GM23338 (cell line): ENCODE measurements at regions not wholly inside any gene's neighbourhood (a gene's known extent, or its start where the extent isn't known, plus 50 kb on each side); places are given as distances from the start of the nearest gene placed in this dataset.

ENCODE experiments used
- ATAC-seq: fragments of 200-7000 bp; cut with Tn5 transposase; 3 replicates; pipeline ENCODE4 v1.9.1; 2020
- DNase-seq: peaks from one replicate; pipeline ENCODE4 v3.0.0-alpha.2; 2015; ENCODE audit warnings: low spot score
- H2AFZ ChIP-seq: fragments of 200-600 bp; sonication (generic); 2 replicates; pipeline ENCODE4 v1.8.0; 2016; ENCODE audit warnings: antibody characterized with exemption, mild to moderate bottlenecking, moderate library complexity
- H3F3A ChIP-seq: fragments of 200-600 bp; sonication (generic); replicated peaks from 2 replicates; pipeline ENCODE4 v1.8.0; 2017; ENCODE audit warnings: antibody characterized with exemption, mixed run types, low read depth
- H3K27ac ChIP-seq: fragments of 200-600 bp; sonication (generic); 2 replicates; pipeline ENCODE4 v1.6.1; 2016; ENCODE audit warnings: low read depth
- H3K27me3 ChIP-seq: fragments of 200-600 bp; sonication (generic); 2 replicates; pipeline ENCODE4 v1.8.0; 2016; ENCODE audit warnings: mild to moderate bottlenecking, mixed run types, moderate library complexity; ENCODE audit not compliant: insufficient read depth
- H3K36me3 ChIP-seq: fragments of 200-600 bp; sonication (generic); 2 replicates; pipeline ENCODE4 v1.8.0; 2016; ENCODE audit warnings: mild to moderate bottlenecking; ENCODE audit not compliant: insufficient read depth
- H3K4me1 ChIP-seq: fragments of 200-600 bp; sonication (generic); 2 replicates; pipeline ENCODE4 v1.8.0; 2016; ENCODE audit warnings: mild to moderate bottlenecking, moderate library complexity; ENCODE audit not compliant: insufficient read depth
- H3K4me2 ChIP-seq: fragments of 200-600 bp; sonication (generic); 2 replicates; pipeline ENCODE4 v1.7.1; 2017; ENCODE audit warnings: mixed run types
- H3K4me3 ChIP-seq: fragments of 200-600 bp; sonication (generic); 2 replicates; pipeline ENCODE4 v1.6.1; 2016; ENCODE audit warnings: mixed run types
- H3K79me2 ChIP-seq: fragments of 200-600 bp; sonication (generic); replicated peaks from 2 replicates; pipeline ENCODE4 v1.8.0; 2017; ENCODE audit warnings: mild to moderate bottlenecking; ENCODE audit not compliant: insufficient read depth
- H3K9me2 ChIP-seq: fragments of 200-600 bp; sonication (generic); 2 replicates; pipeline ENCODE4 v1.8.0; 2017; ENCODE audit not compliant: insufficient read depth
- H4K20me1 ChIP-seq: fragments of 200-600 bp; sonication (generic); replicated peaks from 2 replicates; pipeline ENCODE4 v1.8.0; 2017; ENCODE audit warnings: mild to moderate bottlenecking; ENCODE audit not compliant: insufficient read depth
- H3K27ac Mint-ChIP-seq: 2 replicates; pipeline ENCODE4 v1.8.0; 2020; ENCODE audit warnings: inconsistent platforms, mild to moderate bottlenecking, moderate library complexity, mixed read lengths
- H3K27me3 Mint-ChIP-seq: 3 replicates; pipeline ENCODE4 v1.8.0; 2022; ENCODE audit warnings: low read depth, mild to moderate bottlenecking, moderate library complexity, mixed read lengths, inconsistent platforms; ENCODE audit not compliant: insufficient read depth, poor library complexity
- H3K36me3 Mint-ChIP-seq: 3 replicates; pipeline ENCODE4 v1.8.0; 2021; ENCODE audit warnings: low read depth, mild to moderate bottlenecking, inconsistent platforms, moderate library complexity, mixed read lengths
- H3K4me1 Mint-ChIP-seq: 3 replicates; pipeline ENCODE4 v1.8.0; 2020; ENCODE audit warnings: mild to moderate bottlenecking, inconsistent platforms, mixed read lengths
- H3K4me3 Mint-ChIP-seq: 3 replicates; pipeline ENCODE4 v1.8.0; 2021; ENCODE audit warnings: moderate library complexity, mild to moderate bottlenecking, inconsistent platforms, mixed read lengths
- H3K9me3 Mint-ChIP-seq: 3 replicates; pipeline ENCODE4 v1.8.0; 2020; ENCODE audit warnings: moderate library complexity, mild to moderate bottlenecking, inconsistent platforms, mixed read lengths
- CREB1 ChIP-seq: fragments of 250-450 bp; sonication (Bioruptor Pico); IDR thresholded peaks from 2 replicates; pipeline ENCODE4 v1.5.0; 2020; ENCODE audit warnings: low read depth, mild to moderate bottlenecking, moderate library complexity
- ETS1 ChIP-seq: IDR thresholded peaks from 2 replicates; pipeline ENCODE4 v1.6.1; 2016; ENCODE audit warnings: antibody characterized with exemption
- EZH2 ChIP-seq: fragments of 200-600 bp; sonication (generic); IDR thresholded peaks from one replicate; pipeline ENCODE4 v1.8.0; 2017; ENCODE audit warnings: antibody characterized with exemption, mild to moderate bottlenecking, low read depth; ENCODE audit not compliant: unreplicated experiment
- EZH2phosphoT487 ChIP-seq: fragments of 200-600 bp; sonication (generic); IDR thresholded peaks from one replicate; pipeline ENCODE4 v1.8.1; 2018; ENCODE audit warnings: antibody characterized with exemption; ENCODE audit not compliant: unreplicated experiment
- JUNB ChIP-seq: IDR thresholded peaks from one replicate; pipeline ENCODE4 v1.6.1; 2016; ENCODE audit warnings: antibody characterized with exemption; ENCODE audit not compliant: unreplicated experiment
- NANOG ChIP-seq: IDR thresholded peaks from 2 replicates; pipeline ENCODE4 v1.6.1; 2016; ENCODE audit warnings: antibody characterized with exemption, borderline replicate concordance
- POLR2AphosphoS5 ChIP-seq: IDR thresholded peaks from 2 replicates; pipeline ENCODE4 v1.6.1; 2016; ENCODE audit warnings: antibody characterized with exemption, low read depth
- REST ChIP-seq: IDR thresholded peaks from one replicate; pipeline ENCODE4 v1.6.1; 2018; ENCODE audit warnings: antibody characterized with exemption; ENCODE audit not compliant: unreplicated experiment
- STAT1 ChIP-seq: IDR thresholded peaks from one replicate; pipeline ENCODE4 v1.6.1; 2016; ENCODE audit warnings: antibody characterized with exemption; ENCODE audit not compliant: unreplicated experiment
- ZNF114 ChIP-seq: fragments of 250-450 bp; sonication (Bioruptor Pico); IDR thresholded peaks from 2 replicates; pipeline ENCODE4 v1.5.0; 2020; ENCODE audit warnings: mild to moderate bottlenecking, moderate library complexity
- ZNF331 ChIP-seq: fragments of 250-450 bp; sonication (Bioruptor Pico); IDR thresholded peaks from 2 replicates; pipeline ENCODE4 v1.5.0; 2020; ENCODE audit warnings: low read depth, mild to moderate bottlenecking, moderate library complexity
- ZNF462 ChIP-seq: fragments of 250-450 bp; sonication (Bioruptor Pico); IDR thresholded peaks from 2 replicates; pipeline ENCODE4 v1.5.0; 2020; ENCODE audit warnings: mild to moderate bottlenecking, moderate library complexity
- TF ChIP-seq, protein P1 (sequence below), 2 experiments: fragments of 200-600 bp in 1 of 2; sonication (generic) in 1 of 2; conservative IDR thresholded peaks; 2 replicates each; pipeline versions ENCODE4 v1.5.1 to v1.6.1; 2016 to 2017; ENCODE audit warnings: antibody characterized with exemption in 2 of 2, low read depth in 2 of 2, mild to moderate bottlenecking in 2 of 2, moderate library complexity in 1 of 2

DNA sequence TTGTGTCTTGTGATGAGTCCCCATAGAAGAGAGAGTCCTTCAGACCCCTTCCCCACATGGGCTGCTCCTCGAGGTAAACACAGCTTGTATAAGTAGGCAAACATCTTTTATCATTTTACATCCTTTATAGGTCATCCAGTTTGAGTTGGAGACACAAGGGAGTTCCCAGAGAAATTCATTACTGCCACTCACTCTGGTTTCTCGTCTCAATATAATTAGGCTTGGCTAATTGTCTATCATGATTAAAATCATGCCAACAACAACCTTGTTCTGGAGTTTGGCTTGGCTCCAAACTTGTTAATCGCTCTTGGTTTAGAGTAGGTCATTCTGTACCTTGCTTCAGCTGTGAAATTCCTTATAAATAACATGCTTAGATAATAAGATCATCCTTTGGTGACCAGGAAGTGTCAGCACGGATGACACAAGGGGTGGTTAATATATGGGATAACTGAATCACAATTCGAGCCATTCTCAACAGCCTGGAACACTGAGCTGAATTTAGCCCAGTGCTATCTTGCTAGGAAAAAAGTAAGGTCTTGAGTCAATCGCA lies 70.7 kb upstream of the DAB1 start:
- TF ChIP-seq, protein P1, sequence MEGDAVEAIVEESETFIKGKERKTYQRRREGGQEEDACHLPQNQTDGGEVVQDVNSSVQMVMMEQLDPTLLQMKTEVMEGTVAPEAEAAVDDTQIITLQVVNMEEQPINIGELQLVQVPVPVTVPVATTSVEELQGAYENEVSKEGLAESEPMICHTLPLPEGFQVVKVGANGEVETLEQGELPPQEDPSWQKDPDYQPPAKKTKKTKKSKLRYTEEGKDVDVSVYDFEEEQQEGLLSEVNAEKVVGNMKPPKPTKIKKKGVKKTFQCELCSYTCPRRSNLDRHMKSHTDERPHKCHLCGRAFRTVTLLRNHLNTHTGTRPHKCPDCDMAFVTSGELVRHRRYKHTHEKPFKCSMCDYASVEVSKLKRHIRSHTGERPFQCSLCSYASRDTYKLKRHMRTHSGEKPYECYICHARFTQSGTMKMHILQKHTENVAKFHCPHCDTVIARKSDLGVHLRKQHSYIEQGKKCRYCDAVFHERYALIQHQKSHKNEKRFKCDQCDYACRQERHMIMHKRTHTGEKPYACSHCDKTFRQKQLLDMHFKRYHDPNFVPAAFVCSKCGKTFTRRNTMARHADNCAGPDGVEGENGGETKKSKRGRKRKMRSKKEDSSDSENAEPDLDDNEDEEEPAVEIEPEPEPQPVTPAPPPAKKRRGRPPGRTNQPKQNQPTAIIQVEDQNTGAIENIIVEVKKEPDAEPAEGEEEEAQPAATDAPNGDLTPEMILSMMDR (conservative IDR thresholded peaks at IDR 0.05; ENCODE audit: low read depth in 2 of 2): no peak
- TF ChIP-seq STAT1 (no peak), POLR2AphosphoS5 (no peak), NANOG (no peak), ZNF462 (CRISPR knock-in tag) (no peak), JUNB (no peak), CREB1 (no peak), ZNF331 (CRISPR knock-in tag) (no peak), ETS1 (no peak), REST (no peak), ZNF114 (CRISPR knock-in tag) (no peak), EZH2phosphoT487 (no peak), EZH2 (no peak)
- Histone ChIP-seq H3K4me1 (0 out of 2 replicates have a peak, but pooled peaks cover 11% of the 10 kb centered on the region), H3K36me3 (no peaks in the 10 kb centered on the region), H2AFZ (no peak overlapping the region), H3F3A (no peaks in the 10 kb centered on the region), H3K27ac (no peak overlapping the region), H3K79me2 (no peaks in the 10 kb centered on the region), H3K27me3 (no peaks in the 10 kb centered on the region), H3K9me2 (peaks cover 8% of the 10 kb centered on the region), H3K4me3 (no peak overlapping the region), H3K4me2 (no peak overlapping the region), H4K20me1 (no peaks in the 10 kb centered on the region)
- no peak overlapping the region for H3K4me3 Mint-ChIP-seq
- ATAC-seq (no peak), DNase-seq (no peak)
- peaks cover 13% of the 10 kb centered on the region for H3K4me1 Mint-ChIP-seq
- H3K36me3 Mint-ChIP-seq: no peaks in the 10 kb centered on the region
- no peaks in the 10 kb centered on the region for H3K9me3 Mint-ChIP-seq
- H3K27me3 Mint-ChIP-seq: peaks cover 2% of the 10 kb centered on the region
- no peak overlapping the region for H3K27ac Mint-ChIP-seq
